GF-D8 (cell line): ENCODE measurements at regions not wholly inside any gene's neighbourhood (a gene's known extent, or its start where the extent isn't known, plus 50 kb on each side); places are given as distances from the start of the nearest gene placed in this dataset.

ENCODE experiments used
- DNase-seq: peaks from one replicate; lab custom pipeline; 2025; lab: John Stamatoyannopoulos, UW

- no peak for DNase-seq
Measured at GRCh38 chr5:67515020-67515689, 318.6 kb upstream of the CD180 start.

- DNase-seq = no peak
Measured at GRCh38 chr5:67512758-67513157, 316.2 kb upstream of the CD180 start.

- no peak for DNase-seq
Measured at GRCh38 chr5:67511911-67512310, 315.3 kb upstream of the CD180 start.

GRCh38 chr5:67510204-67510603 lies 313.6 kb upstream of the CD180 start:
- no peak for DNase-seq

- no peak for DNase-seq
Measured at GRCh38 chr5:67509402-67510186, 313.0 kb upstream of the CD180 start.

- DNase-seq = no peak
Measured at GRCh38 chr5:67506241-67506640, 309.6 kb upstream of the CD180 start.

- no peak for DNase-seq
Measured at GRCh38 chr5:67502951-67503350, 306.4 kb upstream of the CD180 start.

- no peak for DNase-seq
Measured at GRCh38 chr5:67496051-67496450, 299.5 kb upstream of the CD180 start.

GRCh38 chr5:67495072-67495471 lies 298.5 kb upstream of the CD180 start:
- no peak for DNase-seq

- no peak for DNase-seq
Measured at GRCh38 chr5:67494186-67494855, 297.7 kb upstream of the CD180 start.

GRCh38 chr5:67493676-67494075 lies 297.1 kb upstream of the CD180 start:
- DNase-seq = no peak

- DNase-seq = no peak
Measured at GRCh38 chr5:67490543-67491321, 294.1 kb upstream of the CD180 start.

- DNase-seq = no peak
Measured at GRCh38 chr5:67488885-67489284, 292.3 kb upstream of the CD180 start.

- DNase-seq = no peak
Measured at GRCh38 chr5:67487862-67488261, 291.3 kb upstream of the CD180 start.

GRCh38 chr5:67483453-67484030 lies 286.9 kb upstream of the CD180 start:
- DNase-seq = no peak

- DNase-seq = no peak
Measured at GRCh38 chr5:67481362-67481761, 284.8 kb upstream of the CD180 start.

- DNase-seq = no peak
Measured at GRCh38 chr5:67478337-67478736, 281.7 kb upstream of the CD180 start.

GRCh38 chr5:67476995-67477394 lies 280.4 kb upstream of the CD180 start:
- DNase-seq = no peak

- no peak for DNase-seq
Measured at GRCh38 chr5:67476531-67476930, 279.9 kb upstream of the CD180 start.

- DNase-seq = no peak
Measured at GRCh38 chr5:67475489-67475888, 278.9 kb upstream of the CD180 start.

GRCh38 chr5:67474597-67475238 lies 278.1 kb upstream of the CD180 start:
- DNase-seq = no peak
